Lung (tissue), 11 donors: ENCODE measurements at regions not wholly inside any gene's neighbourhood (a gene's known extent, or its start where the extent isn't known, plus 50 kb on each side); places are given as distances from the start of the nearest gene placed in this dataset.

Source experiments
- ATAC-seq: fragments of 200-7000 bp; cut with Tn5 transposase; one replicate; pipeline ENCODE4 v1.9.1; 2020; ENCODE audit warnings: moderate number of reproducible peaks; ENCODE audit not compliant: insufficient read depth, low FRiP score
- DNase-seq, 3 donors: peaks; one replicate each; pipeline ENCODE4 v3.0.0-alpha.2; 2013 to 2017
- H3K27ac ChIP-seq, 2 donors: one replicate each; pipeline ENCODE4 v1.5.1; 2013; ENCODE audit warnings: mild to moderate bottlenecking in 2 of 2, moderate library complexity in 2 of 2, control low read depth in 1 of 2, inconsistent platforms in 1 of 2, low read depth in 1 of 2, low read length in 1 of 2
- H3K27me3 ChIP-seq, 3 donors: one replicate each; pipeline ENCODE4 v1.5.1; 2013; ENCODE audit warnings: low read length in 2 of 3; ENCODE audit not compliant: control insufficient read depth in 3 of 3, insufficient read depth in 3 of 3
- H3K36me3 ChIP-seq, 4 donors: one replicate each; pipeline ENCODE4 v1.5.1; 2013; ENCODE audit warnings: low read length in 4 of 4, mild to moderate bottlenecking in 1 of 4, moderate library complexity in 1 of 4; ENCODE audit not compliant: control insufficient read depth in 4 of 4, insufficient read depth in 4 of 4
- H3K4me1 ChIP-seq, 5 donors: one replicate each; pipeline ENCODE4 v1.5.1; 2013; ENCODE audit warnings: low read length in 5 of 5, mild to moderate bottlenecking in 2 of 5, moderate library complexity in 1 of 5; ENCODE audit not compliant: control insufficient read depth in 5 of 5, insufficient read depth in 5 of 5
- H3K4me3 ChIP-seq: one replicate; pipeline ENCODE4 v1.5.1; 2013; ENCODE audit warnings: mild to moderate bottlenecking, control low read depth, moderate library complexity
- H3K9ac ChIP-seq, 2 donors: one replicate each; pipeline ENCODE4 v1.5.1; 2013; ENCODE audit warnings: low read length in 2 of 2, control low read depth in 1 of 2; ENCODE audit not compliant: insufficient read depth in 1 of 2
- H3K9me3 ChIP-seq, 4 donors: one replicate each; pipeline ENCODE4 v1.5.1; 2013; ENCODE audit warnings: low read length in 3 of 4, mild to moderate bottlenecking in 1 of 4, moderate library complexity in 1 of 4; ENCODE audit not compliant: control insufficient read depth in 4 of 4, insufficient read depth in 3 of 4
- CTCF ChIP-seq: IDR thresholded peaks from 2 replicates; pipeline ENCODE4 v1.5.1; 2012; ENCODE audit warnings: mild to moderate bottlenecking; ENCODE audit errors: control extremely low read depth, extremely low read depth
- WGBS, 2 donors: extraction: QIAGEN DNeasy Blood & Tissue Kit; methylation state at CpG; one replicate each; pipeline ENCODE4 v1.1.7; 2013; 5-methylcytosine and 5-hydroxymethylcytosine counted together
- donor health status: control.
- donor health status: control.
- donor health status: Bipolar disorder and iron deficiency.
- donor health status: healthy.
- donor health status: DM: yes; HTN: yes; CAD: no.

- Histone ChIP-seq H3K27ac (no peak overlapping the region), H3K9ac (no peak overlapping the region), H3K36me3 (no peaks in the 10 kb centered on the region), H3K9me3 (peaks cover 0 to 1% (median 0%) of the 10 kb centered on the region in 4 donors), H3K4me3 (no peak overlapping the region), H3K27me3 (no peaks in the 10 kb centered on the region), H3K4me1 (no peaks in the 10 kb centered on the region)
- no peak for DNase-seq
- no peak for TF ChIP-seq CTCF
- 81 to 90% methylated on average over 5 of the region's 5 CpGs for WGBS, 2 donors
- ATAC-seq: no peak
Measured at GRCh38 chr10:80909254-80909653, 371.6 kb downstream of the SH2D4B start.

GRCh38 chr10:80917636-80918035 is 379.9 kb downstream of the SH2D4B start:
- H3K4me3 ChIP-seq: no peak overlapping the region
- no peak overlapping the region for H3K27ac ChIP-seq
- H3K36me3 ChIP-seq: no peaks in the 10 kb centered on the region
- no peaks in the 10 kb centered on the region for H3K27me3 ChIP-seq
- no peak for DNase-seq
- no peak overlapping the region for H3K9ac ChIP-seq
- no peaks in the 10 kb centered on the region for H3K4me1 ChIP-seq
- WGBS, 2 donors: 57 to 72% methylated on average over 5 of the region's 5 CpGs
- TF ChIP-seq CTCF: no peak
- no peaks in the 10 kb centered on the region for H3K9me3 ChIP-seq
- no peak for ATAC-seq

GRCh38 chr10:80921032-80921431 is 383.3 kb downstream of the SH2D4B start:
- TF ChIP-seq CTCF: no peak
- WGBS, 2 donors: 84 to 89% methylated on average over 2 of the region's 2 CpGs
- ATAC-seq (no peak), DNase-seq (no peak)
- Histone ChIP-seq H3K9me3 (no peaks in the 10 kb centered on the region), H3K4me3 (no peak overlapping the region), H3K9ac (no peak overlapping the region), H3K27me3 (no peaks in the 10 kb centered on the region), H3K36me3 (no peaks in the 10 kb centered on the region), H3K27ac (no peak overlapping the region), H3K4me1 (no peaks in the 10 kb centered on the region)
